NCI-H345 (cell line): ENCODE measurements at regions not wholly inside any gene's neighbourhood (a gene's known extent, or its start where the extent isn't known, plus 50 kb on each side); places are given as distances from the start of the nearest gene placed in this dataset.

Experiments
- DNase-seq: peaks from one replicate; lab custom pipeline; 2025; lab: John Stamatoyannopoulos, UW

- no peak for DNase-seq
These were observed 207.4 kb upstream of the JADE1 start for GRCh38 chr4:128601991-128602695.

DNA sequence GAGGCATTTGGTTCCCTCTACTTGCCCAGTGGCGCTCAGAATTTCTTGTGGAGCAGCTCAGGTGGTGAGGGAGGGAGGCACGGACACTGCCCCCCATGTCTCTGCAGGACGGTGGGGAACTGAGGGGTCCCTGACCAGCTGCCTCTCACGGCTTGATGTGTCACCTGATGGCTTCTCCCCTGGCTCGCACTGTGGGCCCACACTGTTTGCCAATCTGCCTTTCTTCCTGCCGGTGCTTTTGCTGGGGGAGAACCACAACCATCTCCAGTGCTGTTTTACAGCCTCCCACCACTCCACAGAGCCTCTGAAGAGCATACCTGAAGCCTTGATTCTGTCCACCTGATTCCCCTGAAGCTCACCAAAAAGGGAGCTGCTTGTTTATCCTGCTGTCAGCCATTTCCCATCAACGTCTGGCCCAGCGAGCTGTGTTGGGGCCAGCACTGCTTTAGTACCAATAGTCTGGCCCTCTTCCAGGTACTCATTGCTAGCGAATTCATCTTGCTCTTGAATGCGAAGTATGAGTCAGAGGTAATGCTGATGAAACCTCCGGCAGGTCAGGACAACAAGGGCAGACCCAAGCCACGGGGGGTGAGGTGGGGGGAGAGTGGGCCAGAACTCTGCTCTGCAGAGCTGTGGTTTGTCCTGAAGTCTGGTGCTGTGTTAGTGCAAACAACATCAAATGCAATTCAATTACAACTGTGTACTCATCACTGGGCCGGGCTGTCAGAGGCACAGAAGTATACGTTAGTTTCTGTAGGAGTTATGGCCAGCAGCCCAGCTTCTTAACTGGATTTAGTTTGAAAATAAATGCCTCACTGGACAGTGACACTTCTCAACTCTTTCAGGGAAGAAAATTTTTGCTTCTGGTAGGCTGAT lies 208.3 kb upstream of the JADE1 start:
- peak; percentile 90 for DNase-seq

DNA sequence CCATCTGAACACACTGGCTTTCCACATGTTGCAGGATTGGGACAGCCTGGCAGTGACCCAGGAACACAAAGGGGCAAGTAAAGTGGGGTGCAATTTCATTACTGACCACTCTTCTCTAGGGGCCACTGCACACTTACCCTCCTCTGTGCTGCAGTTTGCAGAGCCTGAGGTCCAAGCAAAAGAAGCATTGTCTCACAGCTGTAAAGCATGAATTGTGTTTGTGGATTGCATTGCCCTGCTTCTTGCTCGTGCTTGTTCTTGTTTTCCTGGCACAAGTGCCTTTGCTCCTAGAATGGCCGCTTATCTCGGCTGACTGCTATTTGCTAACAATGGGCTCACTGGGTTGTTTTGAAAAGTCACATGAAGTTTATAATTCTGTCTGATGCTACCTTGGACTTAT lies 209.1 kb upstream of the JADE1 start:
- no peak for DNase-seq

- DNase-seq, result no peak
These were observed 212.0 kb upstream of the JADE1 start for GRCh38 chr4:128597500-128597899.

DNA sequence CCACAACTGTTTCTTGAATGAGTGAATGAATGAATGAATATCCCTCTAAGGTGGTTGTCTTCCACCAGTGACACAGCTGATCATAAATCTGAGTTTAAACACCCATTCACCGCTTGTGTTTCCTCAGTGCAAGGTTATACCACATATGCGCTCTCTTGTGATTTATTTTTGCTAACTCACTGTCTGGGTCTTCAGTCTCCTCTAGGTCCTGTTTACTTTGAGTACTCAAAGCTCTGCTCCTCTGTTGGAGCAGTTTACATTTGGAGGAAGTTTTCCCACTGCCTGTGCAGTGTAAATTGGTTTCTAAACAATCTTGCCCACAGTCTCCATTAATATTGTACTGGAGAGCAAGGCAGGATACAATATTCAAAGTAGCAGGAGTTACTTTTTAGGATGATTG lies 212.6 kb upstream of the JADE1 start:
- DNase-seq, result no peak

DNA sequence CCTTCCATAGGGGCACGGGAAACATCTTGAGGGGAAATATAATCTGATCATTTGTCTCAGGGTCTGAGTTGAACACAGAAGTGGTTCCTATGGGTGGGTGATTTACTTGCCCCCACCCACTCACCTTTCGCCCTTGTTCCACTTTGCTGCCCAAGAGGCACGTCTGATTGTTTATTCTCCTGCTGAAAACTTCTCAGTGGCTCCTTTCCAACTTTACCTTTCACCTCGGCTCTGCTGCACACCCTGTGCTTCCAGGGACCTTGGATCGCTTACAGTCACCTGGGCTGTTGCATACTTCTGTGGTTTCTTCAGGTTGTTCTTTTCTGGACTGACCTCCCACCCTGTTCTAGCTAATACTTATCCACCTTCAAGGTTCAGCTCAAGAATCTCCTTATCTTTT lies 213.4 kb upstream of the JADE1 start:
- no peak for DNase-seq

DNA sequence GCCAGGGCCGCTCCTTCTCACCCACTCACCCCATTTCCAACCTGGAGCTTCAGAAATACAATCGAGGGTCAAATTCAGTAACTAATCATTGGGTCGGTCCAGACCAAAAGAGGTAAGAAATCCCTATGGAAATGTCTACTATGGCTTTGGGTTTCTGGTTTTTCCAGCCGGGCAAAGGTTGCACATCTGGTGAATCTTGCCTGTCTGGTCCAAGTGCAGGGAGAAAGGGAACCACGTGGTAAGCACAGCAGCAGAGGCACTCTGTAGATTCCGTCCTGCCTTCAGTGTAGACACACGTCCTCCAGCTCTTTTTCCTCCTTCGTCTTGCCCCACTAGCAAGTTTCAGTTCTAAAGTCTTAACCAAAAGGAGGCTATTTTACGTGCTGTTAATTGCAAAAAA lies 218.0 kb upstream of the JADE1 start:
- DNase-seq, result no peak

GRCh38 chr4:128590773-128591172 lies 218.7 kb upstream of the JADE1 start:
- no peak for DNase-seq

- no peak for DNase-seq
These were observed 219.3 kb upstream of the JADE1 start for GRCh38 chr4:128590034-128590740.

DNA sequence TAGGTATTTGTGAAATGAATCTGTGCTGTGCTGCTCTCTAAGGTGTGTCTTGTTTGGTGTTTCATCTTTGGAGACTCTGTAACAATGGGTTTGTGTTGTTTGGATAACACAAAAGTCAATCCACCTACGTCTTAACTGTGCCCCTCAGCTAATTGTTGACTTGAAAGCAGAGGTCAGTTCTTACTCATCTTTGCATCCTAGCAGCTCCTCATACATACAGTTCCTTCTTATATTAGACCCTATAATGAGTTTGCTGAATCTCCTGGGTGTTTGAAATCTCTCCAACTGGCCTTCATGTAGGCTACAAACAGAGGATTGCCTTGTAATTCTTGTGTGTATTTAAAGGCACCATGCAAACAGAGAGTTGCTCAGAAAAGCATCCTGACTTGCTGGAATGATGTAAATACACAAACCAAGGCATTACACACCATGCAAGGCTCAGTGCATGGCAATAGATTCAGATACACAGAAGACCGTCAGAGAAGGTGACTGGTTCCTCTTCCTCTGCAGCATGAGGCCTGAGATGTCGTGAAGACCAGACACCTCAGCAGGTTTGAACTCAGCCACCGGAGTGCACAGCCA lies 220.0 kb upstream of the JADE1 start:
- DNase-seq, result no peak

GRCh38 chr4:128587382-128587781 lies 222.1 kb upstream of the JADE1 start:
- DNase-seq, result no peak

- peak; percentile 21 for DNase-seq
These were observed 225.5 kb upstream of the JADE1 start for GRCh38 chr4:128583753-128584712.

GRCh38 chr4:128582427-128582870 lies 227.1 kb upstream of the JADE1 start:
- no peak for DNase-seq

- no peak for DNase-seq
These were observed 230.2 kb upstream of the JADE1 start for GRCh38 chr4:128579154-128579853.

- DNase-seq, result peak; percentile 37
These were observed 234.8 kb upstream of the JADE1 start for GRCh38 chr4:128574706-128575105.

GRCh38 chr4:128573781-128574508 lies 235.6 kb upstream of the JADE1 start:
- DNase-seq, result no peak

- no peak for DNase-seq
These were observed 236.7 kb upstream of the JADE1 start for GRCh38 chr4:128572778-128573241.

DNA sequence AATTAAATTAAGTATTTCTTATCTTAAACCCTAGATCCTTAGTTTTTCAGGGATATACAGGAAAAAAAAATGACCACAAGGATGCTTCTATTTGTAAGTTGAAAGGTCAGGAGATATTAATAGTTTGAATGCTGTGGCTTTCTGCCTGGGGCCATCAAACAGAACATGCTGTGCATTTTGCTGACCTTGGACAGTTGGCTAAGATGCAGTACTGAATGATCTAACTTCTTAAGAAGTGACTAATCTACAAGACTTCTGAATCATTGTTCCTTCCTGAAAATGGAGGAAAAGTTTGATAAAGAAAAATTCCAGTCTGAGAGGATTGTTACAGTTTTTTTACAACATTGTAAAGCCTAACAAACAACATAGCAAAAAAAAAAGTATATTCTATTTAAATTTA lies 237.8 kb upstream of the JADE1 start:
- no peak for DNase-seq

DNA sequence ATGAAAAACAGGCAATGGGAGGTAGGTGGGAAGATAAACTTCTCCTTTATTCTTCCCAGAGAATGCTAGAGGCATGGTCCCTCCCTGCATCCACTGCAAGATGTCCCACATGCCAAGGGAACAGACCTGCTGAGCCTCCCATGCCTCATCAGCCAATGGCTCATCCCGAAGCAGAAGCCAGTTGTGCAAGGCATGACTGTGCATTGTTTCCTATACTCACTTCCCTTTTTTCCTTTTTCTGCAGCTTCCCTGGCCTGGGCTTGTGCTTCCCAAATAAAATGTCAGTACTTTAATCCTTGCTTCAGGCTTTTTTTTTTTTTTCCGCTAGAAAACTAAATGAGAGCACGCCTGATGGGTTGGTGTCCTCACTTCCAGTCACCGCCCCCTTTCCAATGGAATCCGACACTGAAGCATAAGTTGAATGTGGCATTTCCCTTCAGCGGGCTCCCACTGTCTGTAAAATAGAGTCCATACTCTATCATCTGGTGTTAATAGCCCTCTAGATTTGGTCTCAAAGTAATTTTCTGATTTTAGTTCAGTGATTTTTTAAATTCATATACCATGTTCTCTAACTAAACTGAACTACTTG lies 239.0 kb upstream of the JADE1 start:
- no peak for DNase-seq
